ENCODE measurements at regions not wholly inside any gene's neighbourhood (a gene's known extent, or its start where the extent isn't known, plus 50 kb on each side); places are given as distances from the start of the nearest gene placed in this dataset.
A peak's percentile ranks its signal among the peaks of the same experiment; 100 is the strongest.
"Not testable (repeated sequence)": the region's sequence is repeated elsewhere in the genome, so short reads cannot be mapped to it uniquely, and the experiment has no call there.

DNA sequence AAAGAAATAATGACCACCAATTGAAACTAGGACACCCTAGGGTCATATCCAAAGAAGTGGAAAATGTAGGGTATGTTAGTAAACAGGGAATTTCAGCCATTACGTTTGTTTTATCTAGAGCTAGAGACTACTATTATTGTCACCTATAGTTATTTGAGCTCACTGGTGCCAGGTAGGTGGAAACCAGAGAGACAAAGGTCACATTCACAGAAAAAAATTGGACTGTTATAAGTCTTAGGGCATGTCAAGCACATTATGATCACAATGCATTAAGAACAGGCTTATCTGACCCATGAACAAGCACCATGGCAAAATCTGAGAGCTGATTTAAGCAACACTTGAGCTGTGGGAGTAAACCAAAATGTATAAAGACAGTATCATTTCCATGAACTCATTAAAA, 530.1 kb upstream of the CITED2 start:
- no peak for DNase-seq (ENCODE audit: low read depth, low spot score)

DNA sequence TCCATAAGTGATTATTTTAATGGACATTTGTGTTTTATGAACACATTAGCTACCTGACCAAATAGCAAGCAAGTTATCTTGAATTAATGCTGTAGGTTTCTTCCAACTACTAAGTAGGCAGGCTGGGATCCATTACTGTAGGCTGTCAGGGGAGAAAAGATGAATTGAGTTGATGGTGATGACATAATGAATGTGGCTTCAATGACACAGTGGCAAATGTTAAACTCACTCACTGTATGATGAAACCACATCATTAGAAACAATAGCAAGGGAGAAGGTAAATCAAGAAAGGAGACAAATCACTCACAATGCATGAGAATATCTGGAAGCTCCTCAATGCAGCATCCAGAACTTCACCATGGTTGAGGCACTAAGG, 529.7 kb upstream of the CITED2 start:
- no peak for DNase-seq (ENCODE audit: low read depth, low spot score)

DNA sequence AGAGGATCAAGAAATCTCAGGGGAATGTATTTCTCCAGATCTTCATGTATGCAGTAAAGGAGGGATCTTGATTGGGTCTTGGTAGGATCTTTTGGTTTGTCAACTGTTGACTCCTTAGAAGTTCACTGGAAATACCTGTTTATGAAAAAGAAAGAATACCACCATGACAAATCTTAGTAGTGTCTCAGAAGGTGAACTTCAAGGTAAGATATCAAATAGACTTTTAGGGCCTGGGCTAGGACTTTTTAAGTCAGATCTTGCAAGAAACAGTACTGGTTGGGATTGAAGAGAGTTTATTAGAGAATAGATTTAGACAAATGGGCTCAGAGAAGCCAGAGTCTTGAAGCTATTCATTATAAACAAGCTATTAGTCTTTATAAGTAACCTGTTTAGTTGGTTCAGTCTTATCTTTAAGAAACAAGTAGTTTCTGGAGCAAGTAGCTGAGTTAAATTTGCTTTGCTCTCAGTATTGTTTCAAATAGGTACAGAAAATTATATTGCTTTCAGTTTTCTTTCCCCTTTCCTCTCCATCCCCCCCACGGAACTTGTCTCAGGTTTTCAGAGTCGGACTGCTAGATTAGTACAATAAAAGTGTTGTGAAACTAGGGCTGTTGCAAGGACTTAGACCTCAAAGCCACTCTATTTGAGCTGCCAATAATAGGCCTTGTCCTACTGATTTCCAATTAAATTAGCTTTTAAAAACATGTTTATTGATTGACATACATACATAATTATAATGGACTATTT, 529.1 kb upstream of the CITED2 start:
- no peak for DNase-seq (ENCODE audit: low read depth, low spot score)

DNA sequence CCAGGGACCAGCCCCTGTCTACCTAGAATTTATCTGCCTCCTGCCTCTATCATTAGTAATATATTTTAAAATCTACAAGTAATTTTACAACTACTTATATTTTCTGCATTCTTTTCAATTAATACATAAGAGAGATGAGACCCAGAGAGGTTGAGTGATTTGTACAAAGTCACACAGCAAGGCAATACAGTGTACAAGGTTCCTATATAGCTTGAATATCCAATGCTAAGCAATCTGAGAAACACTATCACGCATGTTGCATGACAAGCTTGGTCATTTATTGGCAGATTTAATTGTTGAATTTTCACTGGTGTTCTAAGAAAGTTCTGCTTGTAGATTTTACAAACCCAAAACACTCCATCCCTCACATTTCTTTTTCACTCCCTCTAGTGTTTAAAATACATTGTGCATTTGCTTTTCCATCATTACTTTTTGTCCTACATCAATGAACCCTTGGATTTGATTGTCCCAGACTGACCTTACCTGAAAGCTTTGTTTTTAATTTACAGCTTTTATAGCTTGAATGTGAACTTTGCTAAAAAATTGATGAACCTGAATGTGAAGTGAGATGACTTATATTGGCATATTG, 520.9 kb upstream of the CITED2 start:
- no peak for DNase-seq (ENCODE audit: low read depth, low spot score)

DNA sequence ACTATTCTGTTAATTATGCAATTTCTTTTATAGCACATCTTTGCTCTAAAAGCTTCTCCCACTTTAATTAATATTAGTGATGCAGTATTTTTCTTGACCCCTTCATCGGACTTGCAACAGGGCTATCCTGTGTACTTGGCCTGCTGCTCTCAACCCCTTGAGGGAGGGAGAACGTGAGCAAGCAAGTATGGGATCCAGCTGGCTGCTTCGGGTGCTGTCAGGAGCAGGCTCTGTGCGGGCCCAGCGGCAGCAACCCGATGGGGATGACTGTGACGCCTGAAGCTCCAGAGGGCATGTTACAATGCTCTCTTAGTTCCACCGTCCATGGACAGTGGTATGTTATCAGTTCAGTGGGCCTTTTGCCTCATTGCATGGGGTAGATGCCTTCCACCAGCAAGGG, 519.8 kb upstream of the CITED2 start:
- DNase-seq (ENCODE audit: low read depth, low spot score) = no peak

DNA sequence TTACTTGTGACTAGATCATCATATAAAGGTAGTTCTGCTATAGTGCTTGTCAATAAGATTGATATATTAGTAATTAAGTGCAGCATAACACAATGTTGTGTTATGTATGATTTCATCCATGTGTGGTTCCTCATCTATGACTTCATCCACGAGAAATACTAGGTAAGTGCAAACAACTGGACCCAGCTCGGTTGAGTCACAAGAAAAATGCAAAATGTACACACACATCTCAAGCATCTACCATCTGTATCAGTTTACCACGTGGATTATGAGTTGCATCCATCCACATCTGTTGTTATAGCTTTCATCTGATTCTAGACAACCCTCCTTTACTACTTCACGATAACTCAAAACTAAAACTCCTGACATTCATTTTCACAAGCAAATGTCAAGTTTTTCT, 517.0 kb upstream of the CITED2 start:
- DNase-seq (ENCODE audit: low read depth, low spot score) = no peak

DNA sequence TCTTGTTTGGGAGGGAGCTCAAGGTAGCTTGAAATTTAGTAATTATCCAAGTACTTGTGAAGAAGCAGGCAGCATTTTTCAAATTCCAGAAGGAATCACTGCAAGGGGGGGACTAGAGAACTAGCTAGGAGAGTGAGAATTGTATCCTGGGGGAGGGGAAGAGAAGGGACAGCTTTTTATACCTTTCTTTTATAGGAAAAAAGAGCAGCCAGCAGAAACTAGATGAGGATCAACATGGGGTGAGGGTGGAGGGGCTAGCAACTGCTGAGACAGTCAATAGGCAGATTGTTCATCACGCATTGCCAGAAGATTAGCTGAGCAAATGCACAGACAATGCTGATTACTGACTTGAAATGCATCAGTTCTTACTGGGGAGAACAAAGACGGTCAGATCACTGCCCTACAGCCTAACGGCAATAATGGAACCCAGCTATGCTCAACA, 514.3 kb upstream of the CITED2 start:
- DNase-seq (ENCODE audit: low read depth, low spot score) = peak; percentile 80

DNA sequence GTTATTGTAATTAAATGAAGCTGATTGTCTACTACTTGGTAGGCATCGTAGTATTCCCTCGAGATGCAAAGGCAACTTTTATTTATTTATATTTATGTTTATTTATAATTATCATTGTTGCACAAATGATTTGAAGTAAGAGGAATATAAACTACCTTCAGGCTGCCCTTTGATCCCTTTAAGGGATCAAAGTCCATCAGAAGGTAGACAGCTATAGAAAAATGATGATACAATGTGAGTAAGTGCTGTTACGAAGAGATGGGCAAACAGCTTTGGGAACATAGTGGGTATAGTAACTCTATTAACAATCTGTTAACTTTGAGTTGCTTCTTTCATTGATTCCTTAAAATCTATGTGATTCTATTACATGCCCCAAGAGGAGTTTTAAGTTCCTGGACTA, 512.8 kb upstream of the CITED2 start:
- no peak for DNase-seq (ENCODE audit: low read depth, low spot score)

DNA sequence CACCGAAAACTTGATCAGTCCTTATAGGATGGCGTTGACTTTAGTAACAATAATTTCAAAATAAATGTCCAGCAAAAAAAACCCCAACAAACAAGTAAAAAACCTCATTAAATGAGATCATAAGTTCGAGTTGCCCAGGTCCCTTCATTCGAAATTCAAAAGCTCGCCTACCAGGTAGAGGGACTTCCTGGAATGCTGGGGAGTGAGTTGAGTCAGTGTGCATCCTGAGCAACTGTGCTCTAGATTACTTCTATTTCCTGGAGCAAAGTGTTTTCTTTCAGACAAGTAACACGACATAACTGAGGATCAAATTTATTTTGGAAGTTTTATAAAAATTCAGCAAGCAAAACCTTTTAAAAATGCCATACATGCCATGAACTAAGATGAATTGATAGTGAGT, 511.9 kb upstream of the CITED2 start:
- DNase-seq (ENCODE audit: low read depth, low spot score) = no peak

DNA sequence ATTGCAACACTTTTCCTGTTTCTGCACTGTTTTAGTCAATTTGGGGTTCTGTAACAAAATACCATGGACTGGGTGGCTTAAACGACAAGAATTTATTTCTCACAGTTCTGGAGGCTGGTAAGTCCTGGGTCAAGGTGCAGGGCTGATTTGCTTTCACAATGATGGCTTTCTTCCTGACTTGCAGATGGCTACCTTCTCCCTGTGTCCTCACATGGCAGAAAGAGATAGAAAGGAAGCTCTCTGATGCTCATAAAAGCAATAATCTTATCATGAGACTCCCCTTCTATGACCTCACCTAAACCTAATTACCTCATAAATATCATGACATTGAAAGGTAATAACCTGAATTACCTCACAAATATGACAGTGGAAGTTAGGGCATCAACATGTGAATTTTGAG, 511.5 kb upstream of the CITED2 start:
- no peak for DNase-seq (ENCODE audit: low read depth, low spot score)

DNA sequence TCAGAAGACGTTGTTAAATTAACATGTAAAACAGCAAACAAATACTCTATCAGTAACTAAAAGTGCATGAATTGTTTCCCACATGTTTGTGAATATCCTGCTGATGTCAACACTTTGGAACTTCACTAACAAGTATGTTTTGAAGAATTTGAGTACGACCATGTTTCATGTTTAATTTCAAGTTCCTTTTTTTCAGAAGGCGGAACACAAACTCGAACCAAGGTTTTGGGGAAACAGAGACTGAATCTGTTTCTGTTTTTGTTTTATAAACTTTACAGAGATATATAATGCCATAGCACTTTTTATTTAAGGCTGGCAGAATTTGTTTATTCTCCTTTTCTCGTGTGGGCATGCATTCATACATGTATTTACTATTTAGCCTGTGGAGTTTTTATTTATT, 509.3 kb upstream of the CITED2 start:
- DNase-seq (ENCODE audit: low read depth, low spot score) = no peak

DNA sequence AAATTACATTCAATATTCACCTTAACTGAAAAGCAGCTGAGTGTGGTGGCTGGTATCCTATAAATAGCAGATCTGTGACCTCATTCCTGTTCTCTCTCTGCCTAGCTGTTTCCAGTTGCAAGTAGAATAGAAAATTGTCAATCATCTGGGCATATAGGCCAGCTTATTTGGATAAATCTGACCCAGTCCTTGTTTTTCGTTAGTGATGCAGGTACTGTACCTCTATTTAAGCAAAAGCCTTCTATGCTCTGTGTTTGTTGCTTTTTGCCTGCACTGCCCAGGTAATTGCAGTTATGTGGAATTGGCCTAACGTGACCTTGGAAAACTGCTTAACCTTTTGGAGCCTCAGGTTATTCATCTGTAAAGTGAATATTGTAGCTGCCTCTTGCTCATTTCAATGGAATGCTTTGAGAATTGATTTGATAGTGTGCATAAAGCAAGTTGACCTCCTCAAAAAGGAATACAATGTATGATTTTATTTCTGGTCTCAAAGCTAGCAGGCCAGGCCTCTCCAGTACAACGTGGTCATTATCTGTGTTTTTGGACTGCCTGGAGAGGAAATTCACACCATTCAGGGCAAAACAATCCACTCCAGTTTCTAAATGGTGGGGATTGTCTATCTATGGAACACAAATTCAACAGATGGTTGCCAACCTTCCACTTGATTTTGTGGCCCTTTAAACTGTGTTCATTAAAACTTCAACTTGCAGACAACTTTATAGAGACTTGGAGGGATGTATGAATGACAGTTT, 508.7 kb upstream of the CITED2 start:
- DNase-seq (ENCODE audit: low read depth, low spot score) = no peak

DNA sequence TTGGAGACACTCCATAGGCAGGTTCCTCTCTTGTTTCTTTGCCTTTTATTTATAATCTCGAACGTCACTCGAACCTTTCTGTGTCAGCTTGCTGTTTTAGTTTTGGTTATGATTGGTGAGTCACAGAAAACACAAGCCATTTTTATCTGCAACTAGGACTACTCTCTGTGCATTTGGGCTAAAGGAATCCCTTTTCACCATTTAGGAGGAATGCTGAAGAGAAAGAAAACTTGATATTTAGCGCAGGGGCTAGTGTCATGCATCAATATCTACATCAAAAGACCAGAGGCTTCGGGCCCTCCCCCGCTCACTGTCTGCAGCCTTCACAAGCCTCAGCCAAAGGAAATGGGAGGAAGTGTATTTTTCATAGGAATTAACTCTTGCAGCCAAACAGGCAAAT, 507.8 kb upstream of the CITED2 start:
- no peak for DNase-seq (ENCODE audit: low read depth, low spot score)

DNA sequence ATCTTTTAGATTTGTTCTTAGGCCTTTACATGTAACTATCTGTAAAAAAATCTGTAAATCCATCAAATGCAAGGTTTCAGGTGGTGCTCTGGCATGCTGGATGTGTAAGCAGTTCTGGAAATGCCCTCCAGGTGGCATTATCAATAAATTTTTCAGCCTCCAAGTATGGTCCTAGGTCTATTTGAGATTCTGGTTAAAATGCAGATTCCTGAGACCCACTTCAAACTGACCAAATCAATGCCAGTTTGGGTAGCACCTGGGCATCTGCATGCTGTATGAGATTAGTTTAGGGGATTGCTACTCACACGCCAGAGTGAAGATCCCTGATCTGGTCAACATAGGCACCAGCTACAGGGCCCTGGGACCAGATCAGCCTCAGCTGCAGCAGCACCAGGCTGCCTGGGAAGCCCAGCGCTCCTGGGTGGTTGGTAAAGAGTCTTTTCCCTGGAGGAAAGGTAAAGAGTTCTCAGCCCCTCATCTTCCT, 507.3 kb upstream of the CITED2 start:
- peak; percentile 59 for DNase-seq (ENCODE audit: low read depth, low spot score)

DNA sequence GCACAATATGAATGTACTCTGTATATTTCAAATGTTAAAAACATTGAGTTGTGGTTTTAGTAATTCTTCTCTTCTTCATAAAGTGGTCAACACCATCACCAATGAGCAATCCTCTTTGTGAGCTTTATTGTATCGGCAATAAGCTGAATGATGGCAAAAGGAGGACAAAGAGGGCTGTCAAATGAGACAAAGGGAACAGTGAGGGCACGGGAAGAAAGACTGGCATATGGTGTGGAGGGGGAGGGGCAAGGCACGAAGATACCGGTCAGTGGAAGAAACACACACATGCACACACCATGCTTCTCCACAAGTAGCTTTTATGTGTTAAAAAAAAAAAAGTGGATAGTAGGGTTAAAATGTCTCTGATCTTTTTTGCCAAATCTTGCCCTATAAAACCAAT, 506.8 kb upstream of the CITED2 start:
- no peak for DNase-seq (ENCODE audit: low read depth, low spot score)

DNA sequence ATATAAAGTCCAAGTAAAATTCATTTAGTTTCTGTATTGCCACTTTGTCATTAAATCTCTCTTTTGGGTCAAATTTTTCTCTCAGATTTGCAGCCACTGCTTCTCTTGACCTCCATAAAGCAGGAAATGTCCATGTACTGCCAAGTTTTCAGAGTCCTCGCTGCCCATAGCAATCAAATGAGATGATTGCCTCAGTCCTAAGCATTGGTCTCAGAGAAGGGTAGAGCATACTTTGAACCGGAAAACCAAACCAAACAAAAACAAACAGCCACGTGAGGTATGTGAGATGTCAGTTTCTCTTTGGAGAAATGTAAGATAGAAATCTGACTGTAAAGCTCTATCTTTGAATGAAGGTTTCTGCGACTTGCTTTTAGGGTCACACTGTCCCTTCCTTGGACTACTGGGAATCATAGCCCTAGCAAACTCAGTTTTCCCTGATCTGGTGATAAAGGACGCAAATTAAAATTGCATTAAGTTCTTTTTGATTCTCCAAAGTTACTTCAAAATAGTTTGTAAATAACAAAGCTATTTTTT, 505.4 kb upstream of the CITED2 start:
- no peak for DNase-seq (ENCODE audit: low read depth, low spot score)

DNA sequence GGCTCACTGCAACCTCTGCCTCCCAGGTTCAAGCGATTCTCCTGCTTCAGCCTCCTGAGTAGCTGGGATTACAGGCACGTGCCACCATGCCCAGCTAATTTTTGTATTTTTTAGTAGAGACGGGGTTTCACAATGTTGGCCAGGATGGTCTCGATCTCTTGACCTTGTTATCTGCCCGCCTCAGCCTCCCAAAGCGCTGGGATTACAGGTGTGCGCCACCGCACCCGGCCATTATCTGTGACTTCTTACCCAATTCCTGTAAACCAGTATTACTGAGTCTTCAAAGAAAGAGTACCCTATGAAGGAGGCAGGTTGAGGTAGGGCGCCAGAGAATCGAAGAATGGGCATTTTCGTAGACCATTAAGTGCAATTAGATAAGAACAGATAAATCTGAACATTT, 504.8 kb upstream of the CITED2 start:
- not testable (repeated sequence) for DNase-seq (ENCODE audit: low read depth, low spot score)

DNA sequence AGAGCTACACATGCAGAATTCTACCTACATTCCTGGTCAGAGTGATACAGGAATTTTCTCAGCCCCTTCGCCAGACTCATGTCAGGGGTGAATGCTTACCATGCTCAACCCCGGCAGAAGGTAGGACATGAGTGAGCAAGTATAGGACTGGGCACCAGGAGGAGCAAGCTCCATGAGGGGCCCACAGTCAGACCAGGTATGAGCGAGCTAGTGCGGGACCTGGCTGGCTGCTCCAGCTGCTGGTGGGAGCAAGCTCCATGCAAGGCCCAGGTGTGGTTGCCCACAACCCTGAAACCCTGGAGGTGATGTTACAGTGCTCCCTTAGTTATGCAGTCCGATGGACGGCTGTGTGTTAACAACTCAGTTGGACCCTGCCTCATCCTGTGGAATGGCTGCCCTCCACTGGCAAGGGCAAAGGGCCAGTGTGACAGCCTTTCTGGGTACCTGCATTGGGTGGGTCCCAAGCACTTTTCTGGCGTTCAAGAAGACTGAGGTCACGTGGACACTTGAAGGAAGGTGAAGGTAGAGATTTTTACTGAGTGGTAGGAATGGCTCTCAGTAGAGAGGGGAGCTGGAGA, 503.5 kb upstream of the CITED2 start:
- DNase-seq (ENCODE audit: low read depth, low spot score) = no peak

DNA sequence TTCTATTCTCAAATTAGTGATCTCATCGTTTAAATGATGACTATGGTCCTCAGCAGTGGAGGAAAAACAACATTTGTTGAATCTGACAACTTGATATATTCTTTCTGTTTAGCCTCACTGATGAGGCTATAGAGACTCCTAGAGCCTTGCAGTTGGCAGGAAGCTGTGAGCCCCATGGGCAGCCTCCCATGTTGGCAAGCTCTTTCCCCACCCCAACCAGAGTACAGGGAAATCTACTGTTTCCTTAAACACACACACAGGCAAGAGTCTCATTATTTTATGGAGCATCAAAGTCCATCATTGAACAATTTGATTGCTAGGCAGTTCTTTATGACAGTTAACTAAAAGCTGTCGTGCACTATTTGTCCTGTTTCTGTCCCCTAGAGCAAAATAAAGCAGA, 498.2 kb upstream of the CITED2 start:
- no peak for DNase-seq (ENCODE audit: low read depth, low spot score)

DNA sequence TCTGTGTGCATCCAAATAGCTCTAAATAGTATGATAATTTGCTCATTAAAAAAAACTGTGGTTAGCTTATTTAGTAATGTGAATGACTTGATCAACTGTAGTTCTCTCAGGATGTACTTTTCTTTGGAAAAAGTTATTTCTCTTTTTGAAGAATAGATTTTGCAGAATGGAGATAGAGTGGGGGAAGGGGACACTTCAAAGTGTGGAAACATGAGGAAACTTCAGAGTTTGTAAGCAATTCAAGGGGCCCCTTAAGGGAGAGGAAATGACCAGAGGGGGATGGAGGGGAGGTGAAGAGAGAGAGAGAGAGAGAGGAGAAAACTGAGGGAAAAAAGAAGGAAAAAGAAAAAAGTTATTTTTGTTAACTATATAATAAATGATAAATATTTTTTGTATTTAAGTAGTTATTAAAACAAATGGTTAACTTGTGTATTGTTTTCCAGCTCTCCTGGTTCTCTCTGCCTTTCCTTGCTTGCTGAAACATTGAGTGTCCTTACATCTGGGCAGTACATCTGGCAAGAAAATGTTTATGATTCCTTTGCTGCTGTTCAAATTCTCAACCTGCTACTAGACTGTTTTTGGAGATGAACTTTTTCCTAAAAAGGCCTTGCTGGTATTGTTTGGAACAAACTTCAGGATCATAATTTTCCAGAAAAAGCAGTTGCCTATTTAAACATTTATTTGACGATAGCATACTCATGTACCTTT, 497.5 kb upstream of the CITED2 start:
- no peak for DNase-seq (ENCODE audit: low read depth, low spot score)

DNA sequence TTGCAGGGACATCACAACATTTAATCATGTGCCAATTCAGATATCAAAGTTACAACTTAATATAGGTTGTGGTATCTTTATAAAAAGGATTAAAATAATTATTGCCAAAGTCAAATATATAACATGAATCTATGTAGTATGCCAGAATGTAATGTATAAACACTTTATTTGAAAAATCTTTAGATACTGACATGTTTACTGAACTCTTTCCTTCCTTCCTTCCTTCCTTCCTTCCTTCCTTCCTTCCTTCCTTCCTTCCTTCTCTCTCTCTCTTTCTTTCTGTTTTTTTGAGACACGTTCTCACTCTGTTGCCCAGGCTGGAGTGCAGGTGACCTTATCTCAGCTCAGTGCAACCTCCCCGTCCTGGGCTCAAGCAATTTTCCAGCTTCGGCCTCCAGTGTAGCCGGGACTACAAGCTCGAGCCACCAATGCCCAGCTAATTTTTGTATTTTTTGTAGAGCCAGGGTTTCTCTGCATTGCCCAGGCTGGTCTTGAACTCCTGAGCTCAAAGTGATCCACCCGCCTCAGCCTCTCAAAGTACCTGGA, 496.8 kb upstream of the CITED2 start:
- DNase-seq (ENCODE audit: low read depth, low spot score) = no peak

All from ELF-1 (cell line).